ENCODE measurements at regions not wholly inside any gene's neighbourhood (a gene's known extent, or its start where the extent isn't known, plus 50 kb on each side); places are given as distances from the start of the nearest gene placed in this dataset.
A peak's percentile ranks its signal among the peaks of the same experiment; 100 is the strongest.

DNA sequence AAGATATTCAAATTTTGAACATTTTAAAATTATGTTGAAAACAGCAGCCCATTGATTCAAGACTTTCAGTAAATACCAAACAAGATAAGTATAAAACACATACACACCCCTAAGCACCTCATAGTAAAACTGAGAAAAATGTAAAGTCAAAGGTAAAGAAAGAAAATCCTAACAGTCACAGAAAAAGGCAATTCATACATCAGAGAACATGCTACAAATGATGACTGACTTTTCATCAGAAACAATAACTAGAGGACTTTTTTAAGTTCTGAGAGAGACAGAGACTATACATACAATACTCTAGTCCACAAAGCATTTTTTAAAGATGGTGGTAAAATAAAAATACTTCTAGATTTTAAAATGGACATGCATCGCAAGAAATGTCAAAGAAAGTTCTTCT lies 111.0 kb downstream of the PFDN4 start:
- no peak for ATAC-seq
- H3K36me3 Mint-ChIP-seq: no peaks in the 10 kb centered on the region
- TF ChIP-seq ZNF281 (CRISPR knock-in tag; IDR thresholded peaks at IDR 0.05): no peak
- TF ChIP-seq, protein P1, sequence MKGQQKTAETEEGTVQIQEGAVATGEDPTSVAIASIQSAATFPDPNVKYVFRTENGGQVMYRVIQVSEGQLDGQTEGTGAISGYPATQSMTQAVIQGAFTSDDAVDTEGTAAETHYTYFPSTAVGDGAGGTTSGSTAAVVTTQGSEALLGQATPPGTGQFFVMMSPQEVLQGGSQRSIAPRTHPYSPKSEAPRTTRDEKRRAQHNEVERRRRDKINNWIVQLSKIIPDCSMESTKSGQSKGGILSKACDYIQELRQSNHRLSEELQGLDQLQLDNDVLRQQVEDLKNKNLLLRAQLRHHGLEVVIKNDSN (CRISPR knock-in tag; IDR thresholded peaks at IDR 0.05): no peak
- TF ChIP-seq, protein P2, sequence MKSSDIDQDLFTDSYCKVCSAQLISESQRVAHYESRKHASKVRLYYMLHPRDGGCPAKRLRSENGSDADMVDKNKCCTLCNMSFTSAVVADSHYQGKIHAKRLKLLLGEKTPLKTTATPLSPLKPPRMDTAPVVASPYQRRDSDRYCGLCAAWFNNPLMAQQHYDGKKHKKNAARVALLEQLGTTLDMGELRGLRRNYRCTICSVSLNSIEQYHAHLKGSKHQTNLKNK (CRISPR knock-in tag; IDR thresholded peaks at IDR 0.05): no peak
- no peak for TF ChIP-seq ZNF317 (CRISPR knock-in tag; IDR thresholded peaks at IDR 0.05; ENCODE audit: borderline replicate concordance, low read depth)
- no peak for TF ChIP-seq STAT6 (CRISPR knock-in tag; conservative IDR thresholded peaks at IDR 0.05; ENCODE audit: low read depth)
- no peak for TF ChIP-seq RELA (CRISPR knock-in tag; IDR thresholded peaks at IDR 0.05; ENCODE audit: borderline replicate concordance)
- no peak for TF ChIP-seq JAZF1 (CRISPR knock-in tag; IDR thresholded peaks at IDR 0.05)
- TF ChIP-seq, protein P3, sequence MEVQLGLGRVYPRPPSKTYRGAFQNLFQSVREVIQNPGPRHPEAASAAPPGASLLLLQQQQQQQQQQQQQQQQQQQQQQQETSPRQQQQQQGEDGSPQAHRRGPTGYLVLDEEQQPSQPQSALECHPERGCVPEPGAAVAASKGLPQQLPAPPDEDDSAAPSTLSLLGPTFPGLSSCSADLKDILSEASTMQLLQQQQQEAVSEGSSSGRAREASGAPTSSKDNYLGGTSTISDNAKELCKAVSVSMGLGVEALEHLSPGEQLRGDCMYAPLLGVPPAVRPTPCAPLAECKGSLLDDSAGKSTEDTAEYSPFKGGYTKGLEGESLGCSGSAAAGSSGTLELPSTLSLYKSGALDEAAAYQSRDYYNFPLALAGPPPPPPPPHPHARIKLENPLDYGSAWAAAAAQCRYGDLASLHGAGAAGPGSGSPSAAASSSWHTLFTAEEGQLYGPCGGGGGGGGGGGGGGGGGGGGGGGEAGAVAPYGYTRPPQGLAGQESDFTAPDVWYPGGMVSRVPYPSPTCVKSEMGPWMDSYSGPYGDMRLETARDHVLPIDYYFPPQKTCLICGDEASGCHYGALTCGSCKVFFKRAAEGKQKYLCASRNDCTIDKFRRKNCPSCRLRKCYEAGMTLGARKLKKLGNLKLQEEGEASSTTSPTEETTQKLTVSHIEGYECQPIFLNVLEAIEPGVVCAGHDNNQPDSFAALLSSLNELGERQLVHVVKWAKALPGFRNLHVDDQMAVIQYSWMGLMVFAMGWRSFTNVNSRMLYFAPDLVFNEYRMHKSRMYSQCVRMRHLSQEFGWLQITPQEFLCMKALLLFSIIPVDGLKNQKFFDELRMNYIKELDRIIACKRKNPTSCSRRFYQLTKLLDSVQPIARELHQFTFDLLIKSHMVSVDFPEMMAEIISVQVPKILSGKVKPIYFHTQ (CRISPR knock-in tag; IDR thresholded peaks at IDR 0.05): no peak
- TF ChIP-seq NR2C2 (CRISPR knock-in tag; IDR thresholded peaks at IDR 0.05): no peak
- TF ChIP-seq, protein P4, sequence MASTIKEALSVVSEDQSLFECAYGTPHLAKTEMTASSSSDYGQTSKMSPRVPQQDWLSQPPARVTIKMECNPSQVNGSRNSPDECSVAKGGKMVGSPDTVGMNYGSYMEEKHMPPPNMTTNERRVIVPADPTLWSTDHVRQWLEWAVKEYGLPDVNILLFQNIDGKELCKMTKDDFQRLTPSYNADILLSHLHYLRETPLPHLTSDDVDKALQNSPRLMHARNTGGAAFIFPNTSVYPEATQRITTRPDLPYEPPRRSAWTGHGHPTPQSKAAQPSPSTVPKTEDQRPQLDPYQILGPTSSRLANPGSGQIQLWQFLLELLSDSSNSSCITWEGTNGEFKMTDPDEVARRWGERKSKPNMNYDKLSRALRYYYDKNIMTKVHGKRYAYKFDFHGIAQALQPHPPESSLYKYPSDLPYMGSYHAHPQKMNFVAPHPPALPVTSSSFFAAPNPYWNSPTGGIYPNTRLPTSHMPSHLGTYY (CRISPR knock-in tag; IDR thresholded peaks at IDR 0.05): no peak
- TF ChIP-seq, protein P5, sequence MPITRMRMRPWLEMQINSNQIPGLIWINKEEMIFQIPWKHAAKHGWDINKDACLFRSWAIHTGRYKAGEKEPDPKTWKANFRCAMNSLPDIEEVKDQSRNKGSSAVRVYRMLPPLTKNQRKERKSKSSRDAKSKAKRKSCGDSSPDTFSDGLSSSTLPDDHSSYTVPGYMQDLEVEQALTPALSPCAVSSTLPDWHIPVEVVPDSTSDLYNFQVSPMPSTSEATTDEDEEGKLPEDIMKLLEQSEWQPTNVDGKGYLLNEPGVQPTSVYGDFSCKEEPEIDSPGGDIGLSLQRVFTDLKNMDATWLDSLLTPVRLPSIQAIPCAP (CRISPR knock-in tag; IDR thresholded peaks at IDR 0.05): no peak
- H3K4me1 Mint-ChIP-seq: no peaks in the 10 kb centered on the region
- 0 out of 2 replicates have a peak, but pooled peaks cover 3% of the 10 kb centered on the region for H3K9me3 Mint-ChIP-seq
- no peak overlapping the region for H3K4me3 Mint-ChIP-seq
- H3K27ac Mint-ChIP-seq: no peak overlapping the region
- H3K27me3 Mint-ChIP-seq (ENCODE audit: low read depth): no peaks in the 10 kb centered on the region
- ChIA-PET POLR2A (no interaction called here), CTCF (no interaction called here)
- DNase-seq (ENCODE audit: low spot score): no peak

DNA sequence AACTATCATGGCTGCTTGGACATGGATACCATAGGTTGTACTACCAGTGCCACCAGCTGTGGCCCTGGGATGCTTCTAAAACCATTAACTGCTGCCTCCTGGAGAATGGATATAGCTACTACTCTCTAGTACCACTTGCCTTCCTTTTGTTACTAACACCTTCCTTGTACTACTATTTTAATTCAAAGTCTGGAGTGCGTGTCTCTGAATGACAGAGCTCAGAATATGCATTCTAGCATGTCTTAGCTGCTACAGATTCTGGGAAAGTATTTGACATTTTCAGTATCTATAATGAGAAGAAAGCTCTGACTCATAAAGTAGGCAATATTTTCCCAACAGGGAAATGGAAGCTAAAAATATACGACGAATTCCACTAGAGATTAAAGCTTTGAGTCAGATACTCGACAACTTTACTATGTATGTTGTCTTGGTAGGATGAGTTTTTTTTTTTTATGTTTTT lies 112.3 kb downstream of the PFDN4 start:
- Mint-ChIP-seq H3K36me3 (no peaks in the 10 kb centered on the region), H3K4me3 (no peak overlapping the region), H3K27me3 (ENCODE audit: low read depth) (no peaks in the 10 kb centered on the region), H3K9me3 (0 out of 2 replicates have a peak, but pooled peaks cover 3% of the 10 kb centered on the region), H3K27ac (no peak overlapping the region), H3K4me1 (no peaks in the 10 kb centered on the region)
- ATAC-seq: peak; percentile 68; the same call in 1 of the 2 replicates
- no peak for DNase-seq (ENCODE audit: low spot score)
- ChIA-PET CTCF (interaction anchor here (0.7 to 1.6 kb wide), 6 partner anchors 28 to 328 kb away, joined by 3 to 5 read pairs (median 4); partner anchors contain the start of gene PFDN4), POLR2A (no interaction called here)
- TF ChIP-seq E2F1 (CRISPR knock-in tag; IDR thresholded peaks at IDR 0.05): no peak
